ENCODE measurements at regions not wholly inside any gene's neighbourhood (a gene's known extent, or its start where the extent isn't known, plus 50 kb on each side); places are given as distances from the start of the nearest gene placed in this dataset.
"Not testable (repeated sequence)": the region's sequence is repeated elsewhere in the genome, so short reads cannot be mapped to it uniquely, and the experiment has no call there.

DNA sequence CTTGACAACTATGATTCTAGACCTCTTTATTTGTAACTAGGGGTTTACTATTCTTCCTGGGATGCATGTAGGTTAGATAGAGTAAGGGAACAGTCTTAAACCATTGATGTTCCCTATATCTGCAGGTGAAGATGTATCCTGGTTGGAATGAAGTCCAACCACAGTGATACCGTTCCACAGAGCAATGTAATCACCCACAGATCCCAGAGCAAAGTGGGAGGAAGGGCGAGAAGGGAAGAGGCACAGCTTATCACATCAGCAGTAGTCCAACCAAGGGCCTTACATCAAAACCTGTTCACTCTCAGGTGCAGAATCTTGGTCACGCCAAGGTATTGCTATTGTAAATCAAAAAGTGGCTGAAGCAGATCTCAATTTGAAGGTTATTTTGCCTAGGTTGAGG is 61.8 kb upstream of the LIPC start:
- H3K4me3 ChIP-seq (ENCODE audit: low read depth, low read length) = no peak overlapping the region
- TF ChIP-seq, protein P1, sequence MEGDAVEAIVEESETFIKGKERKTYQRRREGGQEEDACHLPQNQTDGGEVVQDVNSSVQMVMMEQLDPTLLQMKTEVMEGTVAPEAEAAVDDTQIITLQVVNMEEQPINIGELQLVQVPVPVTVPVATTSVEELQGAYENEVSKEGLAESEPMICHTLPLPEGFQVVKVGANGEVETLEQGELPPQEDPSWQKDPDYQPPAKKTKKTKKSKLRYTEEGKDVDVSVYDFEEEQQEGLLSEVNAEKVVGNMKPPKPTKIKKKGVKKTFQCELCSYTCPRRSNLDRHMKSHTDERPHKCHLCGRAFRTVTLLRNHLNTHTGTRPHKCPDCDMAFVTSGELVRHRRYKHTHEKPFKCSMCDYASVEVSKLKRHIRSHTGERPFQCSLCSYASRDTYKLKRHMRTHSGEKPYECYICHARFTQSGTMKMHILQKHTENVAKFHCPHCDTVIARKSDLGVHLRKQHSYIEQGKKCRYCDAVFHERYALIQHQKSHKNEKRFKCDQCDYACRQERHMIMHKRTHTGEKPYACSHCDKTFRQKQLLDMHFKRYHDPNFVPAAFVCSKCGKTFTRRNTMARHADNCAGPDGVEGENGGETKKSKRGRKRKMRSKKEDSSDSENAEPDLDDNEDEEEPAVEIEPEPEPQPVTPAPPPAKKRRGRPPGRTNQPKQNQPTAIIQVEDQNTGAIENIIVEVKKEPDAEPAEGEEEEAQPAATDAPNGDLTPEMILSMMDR (IDR thresholded peaks at IDR 0.05; ENCODE audit: borderline replicate concordance, insufficient read depth, low read depth, low read length) = no peak

DNA sequence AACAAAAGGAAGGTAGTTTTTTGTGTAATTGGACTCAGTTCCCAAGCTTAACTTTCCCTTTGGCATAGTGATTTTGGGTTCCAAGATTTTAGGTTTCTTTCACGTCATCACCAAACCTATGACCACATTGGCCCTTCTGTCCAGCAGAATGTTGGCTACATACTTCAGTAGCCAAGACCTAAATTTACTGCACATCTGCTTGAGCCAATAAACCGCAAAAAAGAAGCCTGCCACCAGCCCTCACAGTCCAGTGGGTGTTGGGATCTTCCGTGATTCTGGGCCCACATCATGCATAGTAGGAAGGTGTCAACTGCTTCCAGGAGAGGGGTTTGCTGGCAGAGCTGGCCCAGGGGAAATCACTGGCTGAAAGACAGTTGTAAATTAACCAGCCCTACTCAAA is 57.6 kb upstream of the LIPC start:
- no peak overlapping the region for H3K4me3 ChIP-seq (ENCODE audit: low read depth, low read length)
- TF ChIP-seq, protein P1 (IDR thresholded peaks at IDR 0.05; ENCODE audit: borderline replicate concordance, insufficient read depth, low read depth, low read length) = no peak

DNA sequence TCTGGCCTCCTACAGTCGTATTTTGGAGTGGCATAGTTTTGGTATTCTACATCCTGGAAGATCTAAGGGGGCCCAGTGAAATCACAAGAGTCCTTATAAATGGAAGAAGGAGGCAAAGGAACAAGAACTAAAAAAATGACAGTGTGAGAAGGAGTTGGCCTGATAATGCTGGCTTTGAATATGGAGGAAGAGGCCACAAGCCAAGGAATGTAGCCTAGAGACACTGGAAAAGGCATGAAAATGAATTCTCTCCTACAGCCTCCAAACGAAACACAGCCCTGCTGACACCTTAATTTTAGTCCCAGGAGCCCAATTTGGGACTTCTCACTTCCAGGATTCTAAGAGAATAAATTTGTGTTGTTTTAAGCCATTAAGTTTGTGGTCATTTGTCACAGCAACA is 54.6 kb upstream of the LIPC start:
- no peak overlapping the region for H3K4me3 ChIP-seq (ENCODE audit: low read depth, low read length)
- TF ChIP-seq, protein P1 (IDR thresholded peaks at IDR 0.05; ENCODE audit: borderline replicate concordance, insufficient read depth, low read depth, low read length) = no peak

DNA sequence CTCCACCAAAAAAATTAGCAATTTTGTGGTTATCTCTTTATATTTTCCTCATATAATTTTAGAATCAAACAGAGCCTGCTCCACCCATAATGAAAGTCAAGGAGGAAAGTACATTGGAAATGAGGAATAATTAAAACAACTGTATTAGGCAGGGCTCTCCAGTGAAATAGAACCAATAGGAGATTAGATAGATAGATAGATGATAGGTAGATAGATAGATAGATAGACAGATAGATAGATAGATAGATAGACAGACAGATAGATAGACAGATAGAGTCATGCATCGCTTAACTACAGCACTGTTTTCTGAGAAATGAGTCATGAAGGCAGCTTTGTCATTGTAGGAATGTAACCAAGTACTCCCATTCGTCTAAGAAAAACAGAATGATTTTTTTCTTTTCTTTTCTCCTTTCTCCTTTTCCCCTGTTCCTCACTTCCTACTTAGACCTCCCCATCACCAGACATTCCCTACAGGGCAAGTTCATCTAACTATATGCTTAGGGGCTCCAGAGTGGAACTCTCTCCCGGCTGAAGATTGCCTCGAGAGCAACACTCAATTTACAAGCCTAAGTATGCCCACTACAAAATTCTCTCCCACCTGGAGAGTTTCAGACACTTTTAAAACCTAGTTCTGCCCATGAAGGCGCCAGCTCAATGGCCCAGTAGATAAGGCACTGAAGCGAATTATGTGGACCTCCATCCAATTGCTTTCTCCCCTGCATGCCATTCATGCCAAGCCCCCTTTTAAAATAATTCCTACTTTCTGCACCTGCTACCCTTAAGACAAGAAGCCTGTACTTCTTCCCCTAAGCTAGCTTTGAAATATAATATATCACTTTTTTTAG is 53.3 kb upstream of the LIPC start:
- H3K4me3 ChIP-seq (ENCODE audit: low read depth, low read length) = no peak overlapping the region
- TF ChIP-seq, protein P1 (IDR thresholded peaks at IDR 0.05; ENCODE audit: borderline replicate concordance, insufficient read depth, low read depth, low read length) = no peak

DNA sequence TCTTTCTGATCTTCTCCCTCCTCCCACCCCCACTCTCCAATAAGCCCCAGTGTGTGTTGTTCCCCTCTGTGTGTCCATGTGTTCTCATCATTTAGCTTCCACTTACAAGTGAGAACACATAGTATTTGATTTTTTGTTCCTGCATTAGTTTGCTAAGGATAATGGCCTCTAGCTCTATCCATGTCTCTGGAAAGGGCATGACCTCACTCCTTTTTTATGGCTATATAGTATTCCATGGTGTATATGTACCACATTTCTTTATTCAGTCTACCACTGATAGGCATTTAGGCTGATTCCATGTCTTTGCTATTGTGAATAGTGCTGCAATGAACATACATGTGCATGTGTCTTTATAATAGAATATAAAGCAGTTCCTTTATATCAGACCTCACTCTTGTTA is 52.3 kb upstream of the LIPC start:
- H3K4me3 ChIP-seq (ENCODE audit: low read depth, low read length) = not testable (repeated sequence)

DNA sequence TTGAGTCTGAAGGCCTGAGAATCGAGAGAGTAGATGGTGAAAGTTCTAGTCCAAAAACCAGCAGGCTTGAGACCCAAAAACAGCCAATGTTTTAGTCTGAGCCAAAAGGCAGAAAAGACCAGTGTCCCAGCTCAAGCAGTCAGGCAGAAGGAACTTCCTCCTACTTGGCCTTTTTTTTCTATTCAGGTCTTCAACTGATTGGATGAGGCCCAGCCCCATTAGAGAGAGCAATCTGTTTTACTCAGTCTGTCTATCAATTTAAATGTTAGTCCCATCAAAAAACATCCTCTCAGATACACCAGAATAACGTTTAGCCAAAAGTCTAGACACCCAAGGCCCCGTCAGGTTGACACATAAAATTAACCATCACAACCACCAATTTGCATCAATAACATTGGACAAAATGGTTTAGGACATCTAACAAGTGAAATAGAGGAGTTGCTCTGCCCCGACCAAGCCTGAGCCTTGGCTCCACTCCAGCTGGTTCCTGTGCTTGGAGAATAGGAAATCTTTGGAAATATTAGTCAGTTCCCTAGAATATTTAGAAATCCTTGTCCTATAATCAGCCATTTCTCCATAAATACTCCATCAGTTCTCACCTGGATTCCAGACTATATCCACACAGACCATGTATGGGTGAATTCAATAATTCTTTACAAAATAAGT is 51.4 kb upstream of the LIPC start:
- no peak overlapping the region for H3K4me3 ChIP-seq (ENCODE audit: low read depth, low read length)

DNA sequence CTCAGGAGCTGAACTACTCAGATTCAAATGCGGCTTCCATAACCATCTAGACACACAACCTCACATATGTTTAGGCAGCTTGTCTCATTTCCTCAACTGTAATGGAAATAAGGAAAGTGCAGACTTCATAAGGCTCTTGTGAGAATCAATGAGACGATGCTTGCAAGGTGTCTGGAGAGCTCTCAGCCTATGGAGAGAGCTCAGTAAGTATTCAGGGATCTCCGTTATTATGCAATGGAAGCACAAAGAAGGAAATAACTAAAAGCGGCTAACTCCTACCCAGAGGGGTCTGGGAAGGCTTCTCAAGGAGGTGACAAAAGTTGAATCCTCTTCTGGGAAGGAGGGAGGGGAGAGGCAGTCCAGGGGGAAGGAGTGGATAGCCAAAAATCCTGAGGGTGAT is 50.1 kb upstream of the LIPC start:
- H3K4me3 ChIP-seq (ENCODE audit: low read depth, low read length) = no peak overlapping the region
- TF ChIP-seq, protein P1 (IDR thresholded peaks at IDR 0.05; ENCODE audit: borderline replicate concordance, insufficient read depth, low read depth, low read length) = no peak

More for the DNA sequence above, 51.4 kb upstream of the LIPC start:
- TF ChIP-seq, protein P1 (IDR thresholded peaks at IDR 0.05; ENCODE audit: borderline replicate concordance, insufficient read depth, low read depth, low read length) = no peak
